HL-60 (cell line): ENCODE measurements at regions not wholly inside any gene's neighbourhood (a gene's known extent, or its start where the extent isn't known, plus 50 kb on each side); places are given as distances from the start of the nearest gene placed in this dataset.
"Not testable (repeated sequence)": the region's sequence is repeated elsewhere in the genome, so short reads cannot be mapped to it uniquely, and the experiment has no call there.

Experiments
- DNase-seq, 2 experiments: peaks; one replicate each; pipeline ENCODE4 v3.0.0-alpha.2; 2010 to 2020; ENCODE audit warnings: low read depth in 1 of 2, low spot score in 1 of 2
- H3K27ac ChIP-seq: fragments of 250-450 bp; sonication (Bioruptor Pico); replicated peaks from 2 replicates; pipeline ENCODE4 v1.5.1; 2020; ENCODE audit warnings: mild to moderate bottlenecking, moderate library complexity
- H3K27me3 ChIP-seq: fragments of 250-450 bp; sonication (Bioruptor Pico); 2 replicates; pipeline ENCODE4 v1.5.1; 2021; ENCODE audit warnings: mild to moderate bottlenecking, moderate library complexity; ENCODE audit not compliant: insufficient read depth, poor library complexity, severe bottlenecking
- H3K4me3 ChIP-seq: replicated peaks from 2 replicates; pipeline ENCODE4 v1.5.1; 2011; ENCODE audit warnings: mild to moderate bottlenecking, control low read depth, low read length; ENCODE audit not compliant: insufficient read depth
- GABPA ChIP-seq: IDR thresholded peaks from 2 replicates; pipeline ENCODE4 v1.6.1; 2012; ENCODE audit warnings: low read depth
- POLR2AphosphoS5 ChIP-seq: IDR thresholded peaks from 2 replicates; pipeline ENCODE4 v1.6.1; 2012; ENCODE audit warnings: low read depth
- SPI1 ChIP-seq: IDR thresholded peaks from 2 replicates; pipeline ENCODE4 v1.6.1; 2012; ENCODE audit warnings: low read depth, mild to moderate bottlenecking, borderline replicate concordance
- TF ChIP-seq, protein P1 (sequence below): IDR thresholded peaks from one replicate; pipeline ENCODE4 v1.5.1; 2011; ENCODE audit warnings: low read length, control low read depth, inconsistent platforms; ENCODE audit not compliant: insufficient read depth
- TF ChIP-seq, protein P2 (sequence below): IDR thresholded peaks from 2 replicates; pipeline ENCODE4 v1.6.1; 2012; ENCODE audit warnings: low read depth; ENCODE audit not compliant: insufficient replicate concordance

GRCh38 chr13:79898202-79898826 is 417.4 kb downstream of the NDFIP2 start:
- TF ChIP-seq, protein P1, sequence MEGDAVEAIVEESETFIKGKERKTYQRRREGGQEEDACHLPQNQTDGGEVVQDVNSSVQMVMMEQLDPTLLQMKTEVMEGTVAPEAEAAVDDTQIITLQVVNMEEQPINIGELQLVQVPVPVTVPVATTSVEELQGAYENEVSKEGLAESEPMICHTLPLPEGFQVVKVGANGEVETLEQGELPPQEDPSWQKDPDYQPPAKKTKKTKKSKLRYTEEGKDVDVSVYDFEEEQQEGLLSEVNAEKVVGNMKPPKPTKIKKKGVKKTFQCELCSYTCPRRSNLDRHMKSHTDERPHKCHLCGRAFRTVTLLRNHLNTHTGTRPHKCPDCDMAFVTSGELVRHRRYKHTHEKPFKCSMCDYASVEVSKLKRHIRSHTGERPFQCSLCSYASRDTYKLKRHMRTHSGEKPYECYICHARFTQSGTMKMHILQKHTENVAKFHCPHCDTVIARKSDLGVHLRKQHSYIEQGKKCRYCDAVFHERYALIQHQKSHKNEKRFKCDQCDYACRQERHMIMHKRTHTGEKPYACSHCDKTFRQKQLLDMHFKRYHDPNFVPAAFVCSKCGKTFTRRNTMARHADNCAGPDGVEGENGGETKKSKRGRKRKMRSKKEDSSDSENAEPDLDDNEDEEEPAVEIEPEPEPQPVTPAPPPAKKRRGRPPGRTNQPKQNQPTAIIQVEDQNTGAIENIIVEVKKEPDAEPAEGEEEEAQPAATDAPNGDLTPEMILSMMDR, result no peak
- TF ChIP-seq, protein P2, sequence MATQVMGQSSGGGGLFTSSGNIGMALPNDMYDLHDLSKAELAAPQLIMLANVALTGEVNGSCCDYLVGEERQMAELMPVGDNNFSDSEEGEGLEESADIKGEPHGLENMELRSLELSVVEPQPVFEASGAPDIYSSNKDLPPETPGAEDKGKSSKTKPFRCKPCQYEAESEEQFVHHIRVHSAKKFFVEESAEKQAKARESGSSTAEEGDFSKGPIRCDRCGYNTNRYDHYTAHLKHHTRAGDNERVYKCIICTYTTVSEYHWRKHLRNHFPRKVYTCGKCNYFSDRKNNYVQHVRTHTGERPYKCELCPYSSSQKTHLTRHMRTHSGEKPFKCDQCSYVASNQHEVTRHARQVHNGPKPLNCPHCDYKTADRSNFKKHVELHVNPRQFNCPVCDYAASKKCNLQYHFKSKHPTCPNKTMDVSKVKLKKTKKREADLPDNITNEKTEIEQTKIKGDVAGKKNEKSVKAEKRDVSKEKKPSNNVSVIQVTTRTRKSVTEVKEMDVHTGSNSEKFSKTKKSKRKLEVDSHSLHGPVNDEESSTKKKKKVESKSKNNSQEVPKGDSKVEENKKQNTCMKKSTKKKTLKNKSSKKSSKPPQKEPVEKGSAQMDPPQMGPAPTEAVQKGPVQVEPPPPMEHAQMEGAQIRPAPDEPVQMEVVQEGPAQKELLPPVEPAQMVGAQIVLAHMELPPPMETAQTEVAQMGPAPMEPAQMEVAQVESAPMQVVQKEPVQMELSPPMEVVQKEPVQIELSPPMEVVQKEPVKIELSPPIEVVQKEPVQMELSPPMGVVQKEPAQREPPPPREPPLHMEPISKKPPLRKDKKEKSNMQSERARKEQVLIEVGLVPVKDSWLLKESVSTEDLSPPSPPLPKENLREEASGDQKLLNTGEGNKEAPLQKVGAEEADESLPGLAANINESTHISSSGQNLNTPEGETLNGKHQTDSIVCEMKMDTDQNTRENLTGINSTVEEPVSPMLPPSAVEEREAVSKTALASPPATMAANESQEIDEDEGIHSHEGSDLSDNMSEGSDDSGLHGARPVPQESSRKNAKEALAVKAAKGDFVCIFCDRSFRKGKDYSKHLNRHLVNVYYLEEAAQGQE, result no peak
- TF ChIP-seq GABPA, result no peak
- TF ChIP-seq POLR2AphosphoS5, result no peak
- no peak for TF ChIP-seq SPI1
- DNase-seq, result no peak
- H3K27me3 ChIP-seq, result no peaks in the 10 kb centered on the region
- H3K27ac ChIP-seq, result no peak overlapping the region
- H3K4me3 ChIP-seq, result no peak overlapping the region

- DNase-seq, result no peak
- TF ChIP-seq, protein P2, result no peak
- TF ChIP-seq GABPA, result no peak
- TF ChIP-seq POLR2AphosphoS5, result no peak
- no peak for TF ChIP-seq SPI1
- TF ChIP-seq, protein P1, result no peak
- H3K4me3 ChIP-seq, result no peak overlapping the region
- no peaks in the 10 kb centered on the region for H3K27me3 ChIP-seq
- H3K27ac ChIP-seq, result no peak overlapping the region
Observed at GRCh38 chr13:79896851-79897250, 415.9 kb downstream of the NDFIP2 start.

DNA sequence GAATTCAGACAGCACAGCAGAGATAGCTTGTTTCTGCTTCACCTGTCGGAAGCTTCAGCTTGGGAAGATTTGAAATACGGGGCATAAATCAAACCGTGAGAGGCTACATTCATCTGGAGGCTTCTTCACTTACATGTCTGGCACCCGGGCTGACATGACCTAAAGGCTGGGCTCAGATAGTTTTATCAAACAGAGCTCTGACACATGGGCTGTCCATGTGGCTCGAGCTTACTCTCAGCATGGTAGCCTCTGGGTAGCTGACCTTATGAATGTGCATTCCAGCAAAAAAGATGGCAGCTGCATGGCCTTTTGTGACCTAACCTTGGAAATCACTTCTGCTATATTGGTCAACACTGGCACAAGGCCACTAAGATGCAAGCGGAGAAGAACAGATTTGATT is 414.5 kb downstream of the NDFIP2 start:
- Histone ChIP-seq H3K27ac (no peak overlapping the region), H3K27me3 (no peaks in the 10 kb centered on the region), H3K4me3 (no peak overlapping the region)
- no peak for DNase-seq
- TF ChIP-seq SPI1 (no peak), GABPA (no peak), POLR2AphosphoS5 (no peak)
- TF ChIP-seq, protein P1, result no peak
- TF ChIP-seq, protein P2, result no peak

- not testable (repeated sequence) for H3K27ac ChIP-seq, H3K4me3 ChIP-seq, H3K27me3 ChIP-seq, DNase-seq
Observed at GRCh38 chr13:79887278-79887677, 406.3 kb downstream of the NDFIP2 start.
